Activated T-cell treated with anti-CD3 and anti-CD28 coated beads, Interleukin-2, amount 50 U/mL, for 24 hours (primary cell): ENCODE measurements at regions not wholly inside any gene's neighbourhood (a gene's known extent, or its start where the extent isn't known, plus 50 kb on each side); places are given as distances from the start of the nearest gene placed in this dataset.

Source experiments
- DNase-seq: peaks from one replicate; pipeline ENCODE4 v3.0.0-alpha.2; 2020
- H3K27ac Mint-ChIP-seq: 2 replicates; pipeline ENCODE4 v1.8.0; 2020; ENCODE audit warnings: mild to moderate bottlenecking, mixed read lengths
- H3K27me3 Mint-ChIP-seq: 2 replicates; pipeline ENCODE4 v1.8.0; 2020; ENCODE audit warnings: mixed read lengths
- H3K36me3 Mint-ChIP-seq: 2 replicates; pipeline ENCODE4 v1.8.0; 2020; ENCODE audit warnings: low read depth, mixed read lengths
- H3K4me1 Mint-ChIP-seq: 2 replicates; pipeline ENCODE4 v1.8.0; 2020; ENCODE audit warnings: low read depth, mixed read lengths
- H3K4me3 Mint-ChIP-seq: 2 replicates; pipeline ENCODE4 v1.8.0; 2020; ENCODE audit warnings: mild to moderate bottlenecking, moderate library complexity, mixed read lengths
- H3K9me3 Mint-ChIP-seq: 2 replicates; pipeline ENCODE4 v1.8.0; 2020; ENCODE audit warnings: mixed read lengths

GRCh38 chr13:64551755-64552154, 2678.4 kb downstream of the PCDH9 start:
- H3K9me3 Mint-ChIP-seq = peaks cover 10% of the 10 kb centered on the region
- H3K4me3 Mint-ChIP-seq = no peak overlapping the region
- DNase-seq = no peak
- no peak overlapping the region for H3K27ac Mint-ChIP-seq
- H3K4me1 Mint-ChIP-seq = no peaks in the 10 kb centered on the region
- H3K36me3 Mint-ChIP-seq = no peaks in the 10 kb centered on the region
- no peaks in the 10 kb centered on the region for H3K27me3 Mint-ChIP-seq

- Mint-ChIP-seq H3K36me3 (no peaks in the 10 kb centered on the region), H3K27me3 (no peaks in the 10 kb centered on the region), H3K4me1 (no peaks in the 10 kb centered on the region), H3K27ac (no peak overlapping the region), H3K4me3 (no peak overlapping the region), H3K9me3 (peaks cover 12% of the 10 kb centered on the region)
- no peak for DNase-seq
Measured at GRCh38 chr13:64546371-64546770, 2683.8 kb downstream of the PCDH9 start.

- Mint-ChIP-seq H3K4me3 (no peak overlapping the region), H3K36me3 (no peaks in the 10 kb centered on the region), H3K4me1 (no peaks in the 10 kb centered on the region), H3K9me3 (peaks cover 3% of the 10 kb centered on the region), H3K27ac (no peak overlapping the region), H3K27me3 (no peaks in the 10 kb centered on the region)
- DNase-seq = no peak
Measured at GRCh38 chr13:64540976-64541375, 2689.2 kb downstream of the PCDH9 start.

GRCh38 chr13:64540468-64540867, 2689.7 kb downstream of the PCDH9 start:
- Mint-ChIP-seq H3K36me3 (no peaks in the 10 kb centered on the region), H3K9me3 (no peaks in the 10 kb centered on the region), H3K4me3 (no peak overlapping the region), H3K27me3 (no peaks in the 10 kb centered on the region), H3K27ac (no peak overlapping the region), H3K4me1 (no peaks in the 10 kb centered on the region)
- no peak for DNase-seq

- Mint-ChIP-seq H3K27ac (no peak overlapping the region), H3K27me3 (no peaks in the 10 kb centered on the region), H3K4me1 (no peaks in the 10 kb centered on the region), H3K36me3 (no peaks in the 10 kb centered on the region), H3K9me3 (no peaks in the 10 kb centered on the region), H3K4me3 (no peak overlapping the region)
- DNase-seq = no peak
Measured at GRCh38 chr13:64538711-64539110, 2691.4 kb downstream of the PCDH9 start.

- no peak for DNase-seq
- no peaks in the 10 kb centered on the region for H3K36me3 Mint-ChIP-seq
- no peaks in the 10 kb centered on the region for H3K27me3 Mint-ChIP-seq
Measured at GRCh38 chr13:64534302-64534701, 2695.8 kb downstream of the PCDH9 start.

GRCh38 chr13:64531400-64531799, 2698.7 kb downstream of the PCDH9 start:
- no peaks in the 10 kb centered on the region for H3K36me3 Mint-ChIP-seq
- no peak overlapping the region for H3K27ac Mint-ChIP-seq
- no peaks in the 10 kb centered on the region for H3K9me3 Mint-ChIP-seq
- H3K4me1 Mint-ChIP-seq = no peaks in the 10 kb centered on the region
- no peak for DNase-seq
- no peaks in the 10 kb centered on the region for H3K27me3 Mint-ChIP-seq
- H3K4me3 Mint-ChIP-seq = no peak overlapping the region

More at GRCh38 chr13:64534302-64534701, 2695.8 kb downstream of the PCDH9 start:
- Mint-ChIP-seq H3K9me3 (no peaks in the 10 kb centered on the region), H3K27ac (no peak overlapping the region), H3K4me3 (no peak overlapping the region), H3K4me1 (no peaks in the 10 kb centered on the region)

- H3K9me3 Mint-ChIP-seq = peaks cover 3% of the 10 kb centered on the region
- DNase-seq = no peak
- H3K27ac Mint-ChIP-seq = no peak overlapping the region
- H3K4me1 Mint-ChIP-seq = no peaks in the 10 kb centered on the region
- H3K4me3 Mint-ChIP-seq = no peak overlapping the region
- H3K27me3 Mint-ChIP-seq = no peaks in the 10 kb centered on the region
- H3K36me3 Mint-ChIP-seq = no peaks in the 10 kb centered on the region
Measured at GRCh38 chr13:64529874-64530485, 2700.2 kb downstream of the PCDH9 start.

GRCh38 chr13:64528838-64529237, 2701.3 kb downstream of the PCDH9 start:
- DNase-seq = no peak
- H3K27me3 Mint-ChIP-seq = no peaks in the 10 kb centered on the region
- peaks cover 3% of the 10 kb centered on the region for H3K9me3 Mint-ChIP-seq
- H3K36me3 Mint-ChIP-seq = no peaks in the 10 kb centered on the region
- H3K27ac Mint-ChIP-seq = no peak overlapping the region
- H3K4me3 Mint-ChIP-seq = no peak overlapping the region
- H3K4me1 Mint-ChIP-seq = no peaks in the 10 kb centered on the region

GRCh38 chr13:64527561-64527960, 2702.6 kb downstream of the PCDH9 start:
- no peaks in the 10 kb centered on the region for H3K4me1 Mint-ChIP-seq
- no peaks in the 10 kb centered on the region for H3K36me3 Mint-ChIP-seq
- H3K4me3 Mint-ChIP-seq = no peak overlapping the region
- no peak overlapping the region for H3K27ac Mint-ChIP-seq
- no peak for DNase-seq
- H3K9me3 Mint-ChIP-seq = peaks cover 3% of the 10 kb centered on the region
- H3K27me3 Mint-ChIP-seq = no peaks in the 10 kb centered on the region

- no peak overlapping the region for H3K4me3 Mint-ChIP-seq
- H3K36me3 Mint-ChIP-seq = no peaks in the 10 kb centered on the region
- H3K27ac Mint-ChIP-seq = no peak overlapping the region
- no peak for DNase-seq
- H3K9me3 Mint-ChIP-seq = peaks cover 3% of the 10 kb centered on the region
- no peaks in the 10 kb centered on the region for H3K4me1 Mint-ChIP-seq
- H3K27me3 Mint-ChIP-seq = no peaks in the 10 kb centered on the region
Measured at GRCh38 chr13:64525687-64526086, 2704.4 kb downstream of the PCDH9 start.

- Mint-ChIP-seq H3K4me3 (no peak overlapping the region), H3K36me3 (no peaks in the 10 kb centered on the region), H3K27me3 (no peaks in the 10 kb centered on the region), H3K9me3 (peaks cover 18% of the 10 kb centered on the region), H3K27ac (no peak overlapping the region), H3K4me1 (no peaks in the 10 kb centered on the region)
- DNase-seq = no peak
Measured at GRCh38 chr13:64510747-64511146, 2719.4 kb downstream of the PCDH9 start.

- Mint-ChIP-seq H3K9me3 (peaks cover 16% of the 10 kb centered on the region), H3K27me3 (no peaks in the 10 kb centered on the region), H3K4me1 (no peaks in the 10 kb centered on the region), H3K4me3 (no peak overlapping the region), H3K36me3 (no peaks in the 10 kb centered on the region), H3K27ac (no peak overlapping the region)
- DNase-seq = no peak
Measured at GRCh38 chr13:64506246-64506645, 2723.9 kb downstream of the PCDH9 start.

GRCh38 chr13:64505336-64505910, 2724.7 kb downstream of the PCDH9 start:
- no peaks in the 10 kb centered on the region for H3K36me3 Mint-ChIP-seq
- DNase-seq = no peak
- no peak overlapping the region for H3K27ac Mint-ChIP-seq

GRCh38 chr13:64488731-64489130, 2741.4 kb downstream of the PCDH9 start:
- no peaks in the 10 kb centered on the region for H3K27me3 Mint-ChIP-seq
- no peak for DNase-seq
- H3K4me3 Mint-ChIP-seq = no peak overlapping the region
- no peaks in the 10 kb centered on the region for H3K4me1 Mint-ChIP-seq
- H3K36me3 Mint-ChIP-seq = no peaks in the 10 kb centered on the region
- no peak overlapping the region for H3K27ac Mint-ChIP-seq
- H3K9me3 Mint-ChIP-seq = peaks cover 4% of the 10 kb centered on the region

More at GRCh38 chr13:64505336-64505910, 2724.7 kb downstream of the PCDH9 start:
- H3K9me3 Mint-ChIP-seq = peaks cover 16% of the 10 kb centered on the region
- H3K4me3 Mint-ChIP-seq = no peak overlapping the region
- no peaks in the 10 kb centered on the region for H3K27me3 Mint-ChIP-seq
- no peaks in the 10 kb centered on the region for H3K4me1 Mint-ChIP-seq
